H9 (cell line): ENCODE measurements at regions not wholly inside any gene's neighbourhood (a gene's known extent, or its start where the extent isn't known, plus 50 kb on each side); places are given as distances from the start of the nearest gene placed in this dataset.

Source experiments
- DNase-seq: peaks from one replicate; pipeline ENCODE4 v3.0.0-alpha.2; 2017
- H2AFZ ChIP-seq: one replicate; pipeline ENCODE4 v1.6.1; 2013; ENCODE audit warnings: mild to moderate bottlenecking, low read length, control low read depth, moderate library complexity
- H2AK5ac ChIP-seq: 2 replicates; pipeline ENCODE4 v1.6.1; 2013; ENCODE audit warnings: low read length, control low read depth, mixed read lengths; ENCODE audit not compliant: insufficient read length
- H2BK120ac ChIP-seq: one replicate; pipeline ENCODE4 v1.6.1; 2013; ENCODE audit warnings: low read depth, mild to moderate bottlenecking, low read length, control low read depth, inconsistent platforms; ENCODE audit not compliant: poor library complexity, severe bottlenecking
- H2BK12ac ChIP-seq: 2 replicates; pipeline ENCODE4 v1.6.1; 2013; ENCODE audit warnings: low read length, control low read depth, mixed read lengths, low read depth; ENCODE audit not compliant: insufficient read length
- H2BK15ac ChIP-seq: 2 replicates; pipeline ENCODE4 v1.6.1; 2013; ENCODE audit warnings: low read depth, low read length, control low read depth
- H2BK20ac ChIP-seq: one replicate; pipeline ENCODE4 v1.6.1; 2013; ENCODE audit warnings: low read depth, mild to moderate bottlenecking, low read length, control low read depth, inconsistent platforms; ENCODE audit not compliant: poor library complexity, severe bottlenecking
- H2BK5ac ChIP-seq: 2 replicates; pipeline ENCODE4 v1.6.1; 2013; ENCODE audit warnings: low read length, control low read depth, mixed read lengths; ENCODE audit not compliant: insufficient read length
- H3K14ac ChIP-seq: 2 replicates; pipeline ENCODE4 v1.6.1; 2013; ENCODE audit warnings: low read length, control low read depth; ENCODE audit not compliant: insufficient read depth
- H3K18ac ChIP-seq: 2 replicates; pipeline ENCODE4 v1.6.1; 2013; ENCODE audit warnings: low read depth, mild to moderate bottlenecking, mixed read lengths, low read length, control low read depth; ENCODE audit not compliant: insufficient read length
- H3K23ac ChIP-seq: 2 replicates; pipeline ENCODE4 v1.6.1; 2013; ENCODE audit warnings: low read length, control low read depth, mixed read lengths, low read depth; ENCODE audit not compliant: insufficient read length
- H3K23me2 ChIP-seq: 2 replicates; pipeline ENCODE4 v1.6.1; 2013; ENCODE audit warnings: low read depth, mild to moderate bottlenecking, mixed read lengths, low read length, control low read depth; ENCODE audit not compliant: insufficient read length, poor library complexity, severe bottlenecking
- H3K27ac ChIP-seq: 2 replicates; pipeline ENCODE4 v1.5.1; 2013; ENCODE audit warnings: low read length, control low read depth, mixed read lengths, low read depth; ENCODE audit not compliant: insufficient read length
- H3K27me3 ChIP-seq: 2 replicates; pipeline ENCODE4 v1.6.1; 2013; ENCODE audit warnings: low read length, control low read depth, inconsistent platforms; ENCODE audit not compliant: insufficient read depth
- H3K4ac ChIP-seq: 2 replicates; pipeline ENCODE4 v1.6.1; 2013; ENCODE audit warnings: low read depth, mild to moderate bottlenecking, control low read depth, inconsistent platforms, low read length, moderate library complexity
- H3K4me1 ChIP-seq: 2 replicates; pipeline ENCODE4 v1.6.1; 2013; ENCODE audit warnings: low read length, control low read depth, inconsistent platforms; ENCODE audit not compliant: insufficient read depth
- H3K4me2 ChIP-seq: 2 replicates; pipeline ENCODE4 v1.6.1; 2013; ENCODE audit warnings: low read length, control low read depth, mixed read lengths; ENCODE audit not compliant: insufficient read length, insufficient read depth
- H3K56ac ChIP-seq: 2 replicates; pipeline ENCODE4 v1.6.1; 2013; ENCODE audit warnings: low read depth, mild to moderate bottlenecking, mixed read lengths, low read length, control low read depth; ENCODE audit not compliant: insufficient read length
- H3K79me1 ChIP-seq: 2 replicates; pipeline ENCODE4 v1.6.1; 2013; ENCODE audit warnings: low read depth, mild to moderate bottlenecking, moderate library complexity, low read length, control low read depth, inconsistent platforms; ENCODE audit not compliant: insufficient read depth, poor library complexity, severe bottlenecking
- H3K79me2 ChIP-seq: 2 replicates; pipeline ENCODE4 v1.6.1; 2013; ENCODE audit warnings: low read length, control low read depth, inconsistent platforms; ENCODE audit not compliant: insufficient read depth
- H3K9ac ChIP-seq: 2 replicates; pipeline ENCODE4 v1.6.1; 2013; ENCODE audit warnings: low read length, control low read depth, mixed read lengths; ENCODE audit not compliant: insufficient read length; ENCODE audit errors: extremely low read depth
- H3K9me3 ChIP-seq: one replicate; pipeline ENCODE4 v1.6.1; 2013; ENCODE audit warnings: low read depth, low read length, inconsistent platforms; ENCODE audit not compliant: control insufficient read depth
- H3T11ph ChIP-seq: one replicate; pipeline ENCODE4 v1.6.1; 2013; ENCODE audit warnings: mild to moderate bottlenecking, low read length, control low read depth, inconsistent platforms
- H4K20me1 ChIP-seq: one replicate; pipeline ENCODE4 v1.6.1; 2013; ENCODE audit not compliant: control insufficient read depth, insufficient read length, insufficient read depth
- H4K5ac ChIP-seq: 2 replicates; pipeline ENCODE4 v1.6.1; 2013; ENCODE audit warnings: low read depth, mild to moderate bottlenecking, mixed read lengths, low read length, control low read depth; ENCODE audit not compliant: insufficient read length
- H4K8ac ChIP-seq: replicated peaks from 2 replicates; pipeline ENCODE4 v1.6.1; 2013; ENCODE audit warnings: low read length, control low read depth, mixed read lengths, low read depth; ENCODE audit not compliant: insufficient read length
- H4K91ac ChIP-seq: 2 replicates; pipeline ENCODE4 v1.6.1; 2013; ENCODE audit warnings: low read depth, mild to moderate bottlenecking, moderate library complexity, mixed read lengths, low read length, control low read depth; ENCODE audit not compliant: insufficient read length
- H3K27ac Mint-ChIP-seq, 3 experiments: 2 replicates in 2 of 3; 3 replicates in 1 of 3; pipeline ENCODE4 v1.8.0; 2020 to 2021; ENCODE audit warnings: mixed read lengths in 3 of 3, mild to moderate bottlenecking in 1 of 3, moderate library complexity in 1 of 3
- H3K27me3 Mint-ChIP-seq: 2 replicates; pipeline ENCODE4 v1.8.0; 2021; ENCODE audit warnings: low read depth, mild to moderate bottlenecking, moderate library complexity, mixed read lengths
- H3K36me3 Mint-ChIP-seq, 3 experiments: 2 replicates in 2 of 3; 3 replicates in 1 of 3; pipeline ENCODE4 v1.8.0; 2020 to 2021; ENCODE audit warnings: low read depth in 3 of 3, mixed read lengths in 3 of 3; ENCODE audit not compliant: insufficient read depth in 1 of 3
- H3K4me1 Mint-ChIP-seq, 2 experiments: 2 replicates each; pipeline ENCODE4 v1.8.0; 2020; ENCODE audit warnings: mixed read lengths in 2 of 2
- H3K4me3 Mint-ChIP-seq, 2 experiments: 2 replicates in 1 of 2; 3 replicates in 1 of 2; pipeline ENCODE4 v1.8.0; 2020 to 2021; ENCODE audit warnings: mild to moderate bottlenecking in 2 of 2, mixed read lengths in 2 of 2, moderate library complexity in 1 of 2
- H3K9me3 Mint-ChIP-seq, 2 experiments: 2 replicates in 1 of 2; 3 replicates in 1 of 2; pipeline ENCODE4 v1.8.0; 2020; ENCODE audit warnings: mild to moderate bottlenecking in 2 of 2, mixed read lengths in 2 of 2, moderate library complexity in 1 of 2
- WGBS: extraction: QIAGEN DNeasy Blood & Tissue Kit; methylation state at CpG from one replicate; pipeline ENCODE4 v1.1.7; 2013; ENCODE audit warnings: missing lambda C conversion rate, low lambda C conversion rate, mixed read lengths; ENCODE audit not compliant: insufficient read length; ENCODE audit errors: extremely low coverage; 5-methylcytosine and 5-hydroxymethylcytosine counted together
- TF ChIP-seq, protein P1 (sequence below): fragments of 200-600 bp; sonication (generic); conservative IDR thresholded peaks from 3 replicates; pipeline ENCODE4 v1.8.0; 2021; ENCODE audit warnings: antibody characterized with exemption, mild to moderate bottlenecking

DNA sequence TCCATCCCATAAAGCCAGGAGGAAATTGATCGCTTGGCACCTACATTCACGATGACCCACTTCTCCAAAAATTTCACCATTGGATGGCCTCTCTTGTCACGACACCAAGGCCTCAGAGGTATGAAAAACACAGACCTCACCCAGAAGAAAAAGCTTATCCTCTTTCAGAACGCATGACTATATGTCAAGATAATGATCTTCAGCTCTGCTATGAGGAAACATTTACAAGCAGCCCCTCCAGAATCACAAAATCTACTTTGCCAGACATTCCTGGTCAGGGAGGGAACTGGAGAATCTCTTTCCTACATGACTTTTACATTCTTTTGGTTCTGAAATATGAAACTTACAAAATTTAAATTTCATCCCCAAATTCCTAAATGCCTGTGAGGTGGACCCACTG, 122.7 kb downstream of the WNT5A start:
- Mint-ChIP-seq H3K4me1 (peaks cover 4% of the 10 kb centered on the region in 2 experiments; a peak in 3 of 4 replicates), H3K36me3 (no peaks in the 10 kb centered on the region), H3K27ac (no peak overlapping the region), H3K27me3 (no peaks in the 10 kb centered on the region; the same call in 1 of the 2 replicates), H3K9me3 (no peaks in the 10 kb centered on the region), H3K4me3 (no peak overlapping the region)
- Histone ChIP-seq H3K4ac (no peak overlapping the region), H3K27ac (no peak overlapping the region), H3K4me1 (no peaks in the 10 kb centered on the region), H3K23me2 (no peaks in the 10 kb centered on the region), H4K8ac (no peak overlapping the region), H4K5ac (no peak overlapping the region), H3K23ac (no peak overlapping the region), H3K79me1 (no peaks in the 10 kb centered on the region), H3K9me3 (no peaks in the 10 kb centered on the region), H3K56ac (no peak overlapping the region), H4K91ac (no peak overlapping the region), H3K27me3 (no peaks in the 10 kb centered on the region), H3K9ac (no peak overlapping the region), H4K20me1 (no peaks in the 10 kb centered on the region), H2BK20ac (no peak overlapping the region), H3K4me2 (no peak overlapping the region), H2BK12ac (no peak overlapping the region), H3K18ac (no peak overlapping the region), H2BK120ac (no peak overlapping the region), H3T11ph (no peak overlapping the region), H3K79me2 (no peaks in the 10 kb centered on the region), H2AFZ (no peak overlapping the region), H2BK5ac (no peak overlapping the region), H2BK15ac (no peak overlapping the region), H2AK5ac (no peak overlapping the region), H3K14ac (no peak overlapping the region)
- DNase-seq, result no peak
- TF ChIP-seq, protein P1, sequence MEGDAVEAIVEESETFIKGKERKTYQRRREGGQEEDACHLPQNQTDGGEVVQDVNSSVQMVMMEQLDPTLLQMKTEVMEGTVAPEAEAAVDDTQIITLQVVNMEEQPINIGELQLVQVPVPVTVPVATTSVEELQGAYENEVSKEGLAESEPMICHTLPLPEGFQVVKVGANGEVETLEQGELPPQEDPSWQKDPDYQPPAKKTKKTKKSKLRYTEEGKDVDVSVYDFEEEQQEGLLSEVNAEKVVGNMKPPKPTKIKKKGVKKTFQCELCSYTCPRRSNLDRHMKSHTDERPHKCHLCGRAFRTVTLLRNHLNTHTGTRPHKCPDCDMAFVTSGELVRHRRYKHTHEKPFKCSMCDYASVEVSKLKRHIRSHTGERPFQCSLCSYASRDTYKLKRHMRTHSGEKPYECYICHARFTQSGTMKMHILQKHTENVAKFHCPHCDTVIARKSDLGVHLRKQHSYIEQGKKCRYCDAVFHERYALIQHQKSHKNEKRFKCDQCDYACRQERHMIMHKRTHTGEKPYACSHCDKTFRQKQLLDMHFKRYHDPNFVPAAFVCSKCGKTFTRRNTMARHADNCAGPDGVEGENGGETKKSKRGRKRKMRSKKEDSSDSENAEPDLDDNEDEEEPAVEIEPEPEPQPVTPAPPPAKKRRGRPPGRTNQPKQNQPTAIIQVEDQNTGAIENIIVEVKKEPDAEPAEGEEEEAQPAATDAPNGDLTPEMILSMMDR, result no peak
- WGBS, result no CpG with 5 or more reads among the region's 4 CpGs
